SU-DHL-6 (cell line): ENCODE measurements at regions not wholly inside any gene's neighbourhood (a gene's known extent, or its start where the extent isn't known, plus 50 kb on each side); places are given as distances from the start of the nearest gene placed in this dataset.

ENCODE experiments used
- H2AFZ ChIP-seq: fragments of 200-600 bp; sonication (generic); 2 replicates; pipeline ENCODE4 v1.6.1; 2014; ENCODE audit warnings: low read depth, mild to moderate bottlenecking, moderate library complexity, mixed read lengths, antibody characterized with exemption, low read length; ENCODE audit not compliant: severe bottlenecking
- H3F3A ChIP-seq: fragments of 200-600 bp; shearing (Covaris generic); 2 replicates; pipeline ENCODE4 v1.6.0; 2016; ENCODE audit warnings: antibody characterized with exemption, mild to moderate bottlenecking; ENCODE audit not compliant: insufficient read depth
- H3K27ac ChIP-seq: fragments of 200-600 bp; sonication (generic); 2 replicates; pipeline ENCODE4 v1.5.1; 2016; ENCODE audit warnings: low read depth, mild to moderate bottlenecking, low read length, moderate library complexity, mixed read lengths
- H3K27me3 ChIP-seq: fragments of 200-600 bp; sonication (generic), shearing (Covaris generic); 2 replicates; pipeline ENCODE4 v1.6.0; 2014; ENCODE audit warnings: mild to moderate bottlenecking, low read length
- H3K36me3 ChIP-seq: fragments of 200-600 bp; sonication (generic); 2 replicates; pipeline ENCODE4 v1.6.1; 2014; ENCODE audit warnings: mild to moderate bottlenecking, low read length, mixed read lengths
- H3K4me2 ChIP-seq: fragments of 300-600, 200-600 bp; shearing (Covaris generic), sonication (generic); 2 replicates; pipeline ENCODE4 v1.6.0; 2014; ENCODE audit warnings: low read length, low read depth, mild to moderate bottlenecking; ENCODE audit not compliant: poor library complexity, severe bottlenecking
- H3K4me3 ChIP-seq: fragments of 200-600 bp; sonication (generic); 2 replicates; pipeline ENCODE4 v1.5.1; 2014; ENCODE audit warnings: antibody characterized with exemption, low read length, mild to moderate bottlenecking, mixed read lengths; ENCODE audit not compliant: insufficient read depth, poor library complexity, severe bottlenecking
- H3K79me2 ChIP-seq: fragments of 200-600 bp; sonication (generic); 2 replicates; pipeline ENCODE4 v1.6.1; 2014; ENCODE audit warnings: mild to moderate bottlenecking, low read length, moderate library complexity; ENCODE audit not compliant: insufficient read depth
- H3K9ac ChIP-seq: fragments of 200-600 bp; sonication (generic); 2 replicates; pipeline ENCODE4 v1.7.0; 2014; ENCODE audit warnings: mild to moderate bottlenecking, low read length
- H3K9me2 ChIP-seq: fragments of 200-600 bp; sonication (generic); replicated peaks from 2 replicates; pipeline ENCODE4 v1.6.1; 2014; ENCODE audit warnings: low read length; ENCODE audit not compliant: insufficient read depth
- H3K9me3 ChIP-seq: fragments of 200-600 bp; sonication (generic); 2 replicates; pipeline ENCODE4 v1.6.1; 2014; ENCODE audit warnings: low read length, mixed read lengths; ENCODE audit not compliant: insufficient read depth
- H4K20me1 ChIP-seq: fragments of 200-600 bp; sonication (generic); 2 replicates; pipeline ENCODE4 v1.6.1; 2014; ENCODE audit warnings: low read depth, mild to moderate bottlenecking, antibody characterized with exemption, low read length, moderate library complexity, mixed read lengths
- CTCF ChIP-seq: fragments of 200-600 bp; sonication (generic); IDR thresholded peaks from one replicate; pipeline ENCODE4 v1.5.1; 2017; ENCODE audit warnings: antibody characterized with exemption, mild to moderate bottlenecking, low read length, moderate library complexity; ENCODE audit not compliant: insufficient read depth, poor library complexity, severe bottlenecking
- EZH2phosphoT487 ChIP-seq: fragments of 200-600 bp; sonication (generic), shearing (Covaris generic); conservative IDR thresholded peaks from 2 replicates; pipeline ENCODE4 v1.6.1; 2018; ENCODE audit warnings: mild to moderate bottlenecking, antibody characterized with exemption, low read length, moderate library complexity, mixed read lengths

GRCh38 chr5:109945723-109946480 lies 256.2 kb downstream of the MAN2A1 start:
- Histone ChIP-seq H4K20me1 (no peaks in the 10 kb centered on the region), H3K9me3 (no peaks in the 10 kb centered on the region), H3K36me3 (no peaks in the 10 kb centered on the region), H3K27ac (no peak overlapping the region), H3K27me3 (no peaks in the 10 kb centered on the region), H3K4me2 (no peak overlapping the region), H3K9ac (no peak overlapping the region), H3K4me3 (no peak overlapping the region), H2AFZ (no peak overlapping the region), H3K79me2 (no peaks in the 10 kb centered on the region), H3F3A (no peaks in the 10 kb centered on the region), H3K9me2 (no peaks in the 10 kb centered on the region)
- TF ChIP-seq EZH2phosphoT487: no peak
- TF ChIP-seq CTCF: no peak

DNA sequence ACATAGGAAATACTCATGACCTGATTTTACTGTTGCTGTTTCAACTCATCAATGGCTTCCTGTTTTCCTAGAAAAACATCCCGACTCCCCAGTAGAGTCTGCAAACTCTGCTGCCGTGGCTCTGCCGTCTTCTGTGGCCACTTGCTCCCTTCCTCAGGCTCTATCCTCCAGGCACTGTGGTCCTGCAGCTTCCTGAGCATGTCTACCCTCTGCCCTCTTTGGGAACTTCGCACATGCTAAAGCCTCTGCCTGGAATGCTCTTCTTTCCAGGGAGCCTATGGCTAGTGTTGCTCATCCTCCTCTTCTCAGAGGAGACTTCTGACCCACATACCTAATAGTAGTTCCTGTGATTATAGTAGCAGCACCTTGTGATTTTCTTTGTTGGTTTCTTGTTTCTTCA lies 256.9 kb downstream of the MAN2A1 start:
- Histone ChIP-seq H3K36me3 (no peaks in the 10 kb centered on the region), H3F3A (no peaks in the 10 kb centered on the region), H3K4me2 (no peak overlapping the region), H4K20me1 (no peaks in the 10 kb centered on the region), H3K79me2 (no peaks in the 10 kb centered on the region), H2AFZ (no peak overlapping the region), H3K9me2 (no peaks in the 10 kb centered on the region), H3K9ac (no peak overlapping the region), H3K9me3 (no peaks in the 10 kb centered on the region), H3K27me3 (no peaks in the 10 kb centered on the region), H3K4me3 (no peak overlapping the region), H3K27ac (no peak overlapping the region)
- TF ChIP-seq CTCF (no peak), EZH2phosphoT487 (no peak)

- TF ChIP-seq EZH2phosphoT487 (no peak), CTCF (no peak)
- Histone ChIP-seq H3K9me3 (no peaks in the 10 kb centered on the region), H3K36me3 (no peaks in the 10 kb centered on the region), H3K27me3 (no peaks in the 10 kb centered on the region), H3K27ac (no peak overlapping the region), H3K4me3 (no peak overlapping the region), H3K9ac (no peak overlapping the region), H3K4me2 (no peak overlapping the region), H3K9me2 (no peaks in the 10 kb centered on the region), H4K20me1 (no peaks in the 10 kb centered on the region), H3K79me2 (no peaks in the 10 kb centered on the region), H3F3A (no peaks in the 10 kb centered on the region), H2AFZ (no peak overlapping the region)
Measured at GRCh38 chr5:109947667-109948066, 257.9 kb downstream of the MAN2A1 start.
